HepG2 (cell line): ENCODE measurements at regions not wholly inside any gene's neighbourhood (a gene's known extent, or its start where the extent isn't known, plus 50 kb on each side); places are given as distances from the start of the nearest gene placed in this dataset.

Experiments used
- ATAC-seq: fragments of 200-7000 bp; cut with Tn5 transposase; 3 replicates; pipeline ENCODE4 v1.9.1; 2020; ENCODE audit warnings: mild to moderate bottlenecking, moderate library complexity
- BruUV-seq: library from RNA; stranded (reverse); fragments of 400-500 nt; replicated peaks from 2 replicates; lab custom pipeline; 2021; lab: Mats Ljungman, UMichigan
- CTCF ChIA-PET: fragments of 300-600 bp; formaldehyde crosslinking; extraction: SDS; loops from one replicate; lab custom pipeline; 2021; ENCODE audit warnings: low total read pairs, inconsistent platforms, low intra/inter-chr PET ratio; lab: Yijun Ruan, JAX
- POLR2A ChIA-PET: fragments of 350-600 bp; sonication (Branson Sonifier 250); formaldehyde crosslinking; loops from one replicate; lab custom pipeline; 2020; ENCODE audit warnings: antibody characterized with exemption, inconsistent platforms; lab: Yijun Ruan, JAX
- DNase-seq: peaks from one replicate; pipeline ENCODE4 v3.0.0-alpha.2; 2015; ENCODE audit warnings: low spot score
- FAIRE-seq: peaks from 3 replicates; lab custom pipeline; 2011; peaks lifted over from hg19 to GRCh38; lab: Jason Lieb, UNC
- H2AFZ ChIP-seq: one replicate; pipeline ENCODE4 v1.6.1; 2011; ENCODE audit warnings: low read length, inconsistent platforms
- H3K27ac ChIP-seq: fragments of 300-600 bp; 3 replicates; pipeline ENCODE4 v1.8.0; 2011; ENCODE audit warnings: mixed run types, mild to moderate bottlenecking, mixed read lengths, low read length, inconsistent platforms; ENCODE audit not compliant: insufficient read depth; ENCODE audit errors: extremely low read length
- H3K27me3 ChIP-seq, 2 experiments: fragments of 200-600 bp in 1 of 2; 2 replicates in 1 of 2; 3 replicates in 1 of 2; pipeline versions ENCODE4 v1.6.0 to v1.8.0; 2011; ENCODE audit warnings: low read length in 2 of 2, mild to moderate bottlenecking in 2 of 2, moderate library complexity in 2 of 2, inconsistent platforms in 1 of 2; ENCODE audit not compliant: insufficient read depth in 2 of 2, control insufficient read depth in 1 of 2
- H3K36me3 ChIP-seq, 2 experiments: fragments of 200-600 bp in 1 of 2; replicated peaks in 1 of 2; 2 replicates in 1 of 2; 3 replicates in 1 of 2; pipeline versions ENCODE4 v1.5.1 to v1.8.0; 2011; ENCODE audit warnings: low read length in 2 of 2, inconsistent platforms in 1 of 2; ENCODE audit not compliant: insufficient read depth in 2 of 2, control insufficient read depth in 1 of 2
- H3K4me1 ChIP-seq: 2 replicates; pipeline ENCODE4 v1.5.1; 2012; ENCODE audit warnings: low read length, inconsistent platforms; ENCODE audit not compliant: insufficient read depth
- H3K4me2 ChIP-seq: 2 replicates; pipeline ENCODE4 v1.6.0; 2011; ENCODE audit warnings: low read depth, low read length, inconsistent platforms
- H3K4me3 ChIP-seq, 3 experiments: fragments of 200-600 bp in 1 of 3; sonication (generic), shearing (Covaris generic) in 1 of 3; replicated peaks in 1 of 3; 2 replicates each; pipeline ENCODE4 v1.5.1; 2011 to 2016; ENCODE audit warnings: low read length in 3 of 3, inconsistent platforms in 2 of 3, low read depth in 2 of 3, mild to moderate bottlenecking in 2 of 3, control low read depth in 1 of 3, mixed read lengths in 1 of 3; ENCODE audit not compliant: insufficient read depth in 1 of 3
- H3K79me2 ChIP-seq: one replicate; pipeline ENCODE4 v1.6.1; 2011; ENCODE audit warnings: low read length, inconsistent platforms; ENCODE audit not compliant: insufficient read depth
- H3K9ac ChIP-seq: 2 replicates; pipeline ENCODE4 v1.6.0; 2011; ENCODE audit warnings: mild to moderate bottlenecking, low read depth, low read length, inconsistent platforms; ENCODE audit not compliant: insufficient read depth
- H3K9me3 ChIP-seq: 2 replicates; pipeline ENCODE4 v1.5.1; 2012; ENCODE audit warnings: mild to moderate bottlenecking, low read length
- H4K20me1 ChIP-seq: 2 replicates; pipeline ENCODE4 v1.6.0; 2011; ENCODE audit warnings: inconsistent platforms, mild to moderate bottlenecking, low read length, moderate library complexity; ENCODE audit not compliant: insufficient read depth
- KLF11 ChIP-seq: IDR thresholded peaks from 2 replicates; pipeline ENCODE4 v1.6.1; 2016; ENCODE audit warnings: missing compliant biosample characterization
- RBAK ChIP-seq: sonication (generic); formaldehyde crosslinking; IDR thresholded peaks from 2 replicates; pipeline ENCODE4 v1.5.1; 2020; ENCODE audit warnings: mild to moderate bottlenecking, missing genetic modification reagents
- U2AF1 ChIP-seq: fragments of 200-400 bp; formaldehyde crosslinking; optimal IDR thresholded peaks from 2 replicates; pipeline ENCODE3; 2017; ENCODE audit warnings: mild to moderate bottlenecking, low read depth, low read length
- WGBS: methylation state at CpG from one replicate; pipeline ENCODE4 v1.1.6; 2017; ENCODE audit warnings: low lambda C conversion rate; 5-methylcytosine and 5-hydroxymethylcytosine counted together
- in situ Hi-C: cut with HindIII; loops from 2 replicates; pipeline ENCODE4 v1.10.0; 2017; ENCODE audit warnings: low pct_unique_long_range_greater_than_20kb; ENCODE audit not compliant: extremely low pct_ligation_motif_present
- intact Hi-C: fragments of 100-400 bp; cut with micrococcal nuclease; formaldehyde crosslinking; loops from one replicate; pipeline ENCODE4 v1.10.0; 2022; ENCODE audit not compliant: unreplicated experiment
- TF ChIP-seq, protein P1 (sequence below): sonication (generic); formaldehyde crosslinking; IDR thresholded peaks from 2 replicates; pipeline ENCODE4 v1.4.0; 2020; ENCODE audit warnings: missing genetic modification reagents, borderline replicate concordance

DNA sequence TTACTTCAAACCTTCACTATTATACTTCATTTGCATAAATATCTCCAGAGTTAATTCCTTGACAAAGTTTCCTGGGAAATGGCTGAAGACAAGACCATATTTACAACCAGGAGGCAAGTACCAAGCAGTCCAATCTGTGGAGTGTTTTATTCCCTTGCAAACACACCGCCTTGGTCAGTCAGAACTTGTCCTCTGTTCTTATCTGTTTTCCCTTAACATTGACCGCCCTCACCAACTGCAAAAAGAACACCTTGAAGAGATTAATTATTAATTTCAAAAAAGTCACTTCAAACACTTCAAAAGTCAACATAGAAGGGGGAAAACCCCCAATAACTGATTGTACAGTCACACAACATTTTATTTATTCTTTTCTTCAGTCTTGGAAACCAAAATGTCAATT is 269.0 kb upstream of the RGMB start (continued):
- TF ChIP-seq, protein P1, sequence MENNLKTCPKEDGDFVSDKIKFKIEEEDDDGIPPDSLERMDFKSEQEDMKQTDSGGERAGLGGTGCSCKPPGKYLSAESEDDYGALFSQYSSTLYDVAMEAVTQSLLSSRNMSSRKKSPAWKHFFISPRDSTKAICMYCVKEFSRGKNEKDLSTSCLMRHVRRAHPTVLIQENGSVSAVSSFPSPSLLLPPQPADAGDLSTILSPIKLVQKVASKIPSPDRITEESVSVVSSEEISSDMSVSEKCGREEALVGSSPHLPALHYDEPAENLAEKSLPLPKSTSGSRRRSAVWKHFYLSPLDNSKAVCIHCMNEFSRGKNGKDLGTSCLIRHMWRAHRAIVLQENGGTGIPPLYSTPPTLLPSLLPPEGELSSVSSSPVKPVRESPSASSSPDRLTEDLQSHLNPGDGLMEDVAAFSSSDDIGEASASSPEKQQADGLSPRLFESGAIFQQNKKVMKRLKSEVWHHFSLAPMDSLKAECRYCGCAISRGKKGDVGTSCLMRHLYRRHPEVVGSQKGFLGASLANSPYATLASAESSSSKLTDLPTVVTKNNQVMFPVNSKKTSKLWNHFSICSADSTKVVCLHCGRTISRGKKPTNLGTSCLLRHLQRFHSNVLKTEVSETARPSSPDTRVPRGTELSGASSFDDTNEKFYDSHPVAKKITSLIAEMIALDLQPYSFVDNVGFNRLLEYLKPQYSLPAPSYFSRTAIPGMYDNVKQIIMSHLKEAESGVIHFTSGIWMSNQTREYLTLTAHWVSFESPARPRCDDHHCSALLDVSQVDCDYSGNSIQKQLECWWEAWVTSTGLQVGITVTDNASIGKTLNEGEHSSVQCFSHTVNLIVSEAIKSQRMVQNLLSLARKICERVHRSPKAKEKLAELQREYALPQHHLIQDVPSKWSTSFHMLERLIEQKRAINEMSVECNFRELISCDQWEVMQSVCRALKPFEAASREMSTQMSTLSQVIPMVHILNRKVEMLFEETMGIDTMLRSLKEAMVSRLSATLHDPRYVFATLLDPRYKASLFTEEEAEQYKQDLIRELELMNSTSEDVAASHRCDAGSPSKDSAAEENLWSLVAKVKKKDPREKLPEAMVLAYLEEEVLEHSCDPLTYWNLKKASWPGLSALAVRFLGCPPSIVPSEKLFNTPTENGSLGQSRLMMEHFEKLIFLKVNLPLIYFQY (CRISPR knock-in tag) = no peak

DNA sequence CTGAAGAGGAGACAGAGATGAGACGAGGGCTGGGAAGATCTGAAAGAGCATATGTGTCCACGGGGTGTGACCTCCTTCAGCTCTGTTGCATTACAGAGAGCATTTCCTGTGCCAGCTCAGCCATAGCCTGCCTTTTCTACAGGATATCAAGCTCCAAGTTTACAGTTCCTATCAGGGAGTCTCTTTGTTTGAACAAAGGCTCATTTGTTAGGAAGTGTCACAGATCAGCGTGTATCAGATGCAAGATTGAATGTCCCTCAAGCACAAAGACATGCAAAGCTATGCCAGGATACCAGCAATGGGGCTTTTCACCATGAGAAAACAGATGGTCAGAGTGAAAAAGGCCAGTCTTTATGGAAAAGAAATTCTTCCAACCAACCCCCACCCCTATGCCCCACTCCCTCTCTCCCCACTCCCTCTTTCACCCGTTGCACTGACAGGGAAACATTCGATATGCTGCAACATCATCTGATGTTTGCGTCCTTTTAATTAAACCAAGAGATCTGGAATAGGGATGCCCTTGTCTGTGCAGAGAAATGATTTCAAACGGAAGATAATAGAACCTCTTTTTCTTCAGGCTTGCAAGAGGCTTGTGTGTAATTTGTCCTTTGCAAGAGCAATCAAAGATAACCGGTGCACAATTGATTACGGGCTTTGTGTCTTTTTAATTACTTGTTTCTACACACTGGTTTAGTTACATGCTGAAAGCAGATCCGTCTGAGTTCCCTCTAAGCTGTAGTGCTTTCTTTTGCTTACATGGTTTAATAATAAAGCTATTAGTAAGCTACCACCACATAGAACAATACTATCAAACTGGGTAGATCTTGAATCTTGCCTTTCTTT is 263.1 kb upstream of the RGMB start:
- no peak overlapping the region for H3K4me3 ChIP-seq
- TF ChIP-seq KLF11 (no peak), U2AF1 (no peak), RBAK (CRISPR knock-in tag) (peak; percentile 67; the same call in 1 of the 2 replicates)
- no TSS peak for BruUV-seq
- H3K4me1 ChIP-seq = no peaks in the 10 kb centered on the region
- in situ Hi-C loops (no loop called here), intact Hi-C loops (no loop called here)
- H3K9me3 ChIP-seq = no peaks in the 10 kb centered on the region
- no peak overlapping the region for H3K4me2 ChIP-seq
- H3K36me3 ChIP-seq = no peaks in the 10 kb centered on the region
- peak; percentile 0 for DNase-seq
- CTCF ChIA-PET = no interaction called here
- no peaks in the 10 kb centered on the region for H3K79me2 ChIP-seq
- ATAC-seq = peak; percentile 52; the same call in 2 of the 3 replicates
- H3K27ac ChIP-seq = no peak overlapping the region
- no peak overlapping the region for H3K9ac ChIP-seq
- H3K27me3 ChIP-seq = no peaks in the 10 kb centered on the region
- FAIRE-seq = no peak
- H2AFZ ChIP-seq = no peak overlapping the region
- H4K20me1 ChIP-seq = no peaks in the 10 kb centered on the region
- POLR2A ChIA-PET = no interaction called here
- 1% methylated on average over 10 of the region's 10 CpGs for WGBS
